PC-3 (cell line): ENCODE measurements at regions not wholly inside any gene's neighbourhood (a gene's known extent, or its start where the extent isn't known, plus 50 kb on each side); places are given as distances from the start of the nearest gene placed in this dataset.

Experiments
- ATAC-seq: fragments of 200-7000 bp; cut with Tn5 transposase; 2 replicates; pipeline ENCODE4 v1.9.1; 2020; ENCODE audit warnings: mild to moderate bottlenecking, moderate library complexity
- BruUV-seq: library from RNA; stranded (reverse); fragments of 400-500 nt; replicated peaks from 2 replicates; lab custom pipeline; 2021; lab: Mats Ljungman, UMichigan
- CTCF ChIA-PET: fragments of 300-600 bp; sonication (Branson Sonifier 250); formaldehyde crosslinking; loops from one replicate; lab custom pipeline; 2022; ENCODE audit warnings: antibody characterized with exemption; lab: Charles Lee
- POLR2A ChIA-PET: fragments of 300-600 bp; sonication (Branson Sonifier 250); formaldehyde crosslinking; loops from one replicate; lab custom pipeline; 2022; ENCODE audit warnings: antibody characterized with exemption; ENCODE audit not compliant: unreplicated experiment; lab: Charles Lee
- DNase-seq: peaks from one replicate; pipeline ENCODE4 v3.0.0-alpha.2; 2015
- H2AFZ ChIP-seq: fragments of 300-600 bp; sonication (generic); 2 replicates; pipeline ENCODE4 v1.6.0; 2016; ENCODE audit warnings: antibody characterized with exemption, low read length
- H3F3A ChIP-seq: fragments of 300-600 bp; sonication (generic); one replicate; pipeline ENCODE4 v1.6.0; 2017; ENCODE audit warnings: antibody characterized with exemption, low read length, control low read depth, mild to moderate bottlenecking; ENCODE audit not compliant: unreplicated experiment
- H3K27ac ChIP-seq: fragments of 300-600 bp; sonication (generic); 2 replicates; pipeline ENCODE4 v1.5.1; 2016; ENCODE audit warnings: mild to moderate bottlenecking, low read length
- H3K27me3 ChIP-seq: fragments of 300-600 bp; sonication (generic); 2 replicates; pipeline ENCODE4 v1.6.1; 2016; ENCODE audit warnings: low read length, mixed read lengths
- H3K36me3 ChIP-seq: fragments of 300-600 bp; sonication (generic); 2 replicates; pipeline ENCODE4 v1.6.1; 2016; ENCODE audit warnings: low read depth, mixed run types, low read length, mixed read lengths
- H3K4me1 ChIP-seq: fragments of 300-600 bp; sonication (generic); 2 replicates; pipeline ENCODE4 v1.5.1; 2016; ENCODE audit warnings: low read length; ENCODE audit not compliant: insufficient read depth
- H3K4me2 ChIP-seq: fragments of 300-600 bp; sonication (generic); 2 replicates; pipeline ENCODE4 v1.6.0; 2016; ENCODE audit warnings: low read length
- H3K4me3 ChIP-seq: fragments of 300-600 bp; sonication (generic); 2 replicates; pipeline ENCODE4 v1.5.1; 2016; ENCODE audit warnings: mild to moderate bottlenecking, low read length, mixed read lengths
- H3K79me2 ChIP-seq: fragments of 300-600 bp; sonication (generic); 2 replicates; pipeline ENCODE4 v1.6.1; 2017; ENCODE audit warnings: low read length, mixed read lengths
- H3K9ac ChIP-seq: fragments of 300-600 bp; sonication (generic); 2 replicates; pipeline ENCODE4 v1.6.0; 2016; ENCODE audit warnings: mild to moderate bottlenecking, low read length
- H3K9me2 ChIP-seq: fragments of 300-600 bp; sonication (generic); replicated peaks from 2 replicates; pipeline ENCODE4 v1.6.1; 2016; ENCODE audit warnings: mixed run types, low read length, mixed read lengths
- H3K9me3 ChIP-seq: fragments of 300-600 bp; sonication (generic); 2 replicates; pipeline ENCODE4 v1.6.1; 2016; ENCODE audit warnings: low read length, mixed read lengths
- H4K20me1 ChIP-seq: fragments of 300-600 bp; sonication (generic); 2 replicates; pipeline ENCODE4 v1.6.1; 2016; ENCODE audit warnings: low read length, mixed read lengths
- EZH2 ChIP-seq: fragments of 300-600 bp; sonication (generic); IDR thresholded peaks from one replicate; pipeline ENCODE4 v1.6.1; 2017; ENCODE audit warnings: antibody characterized with exemption, mild to moderate bottlenecking, low read length; ENCODE audit not compliant: unreplicated experiment
- EZH2phosphoT487 ChIP-seq: fragments of 300-600 bp; sonication (generic); IDR thresholded peaks from 2 replicates; pipeline ENCODE4 v1.6.1; 2018; ENCODE audit warnings: mild to moderate bottlenecking, antibody characterized with exemption, low read length, borderline replicate concordance
- intact Hi-C: fragments of 100-400 bp; cut with micrococcal nuclease; formaldehyde crosslinking; loops from 2 replicates; pipeline ENCODE4 v1.9.0; 2023
- TF ChIP-seq, protein P1 (sequence below): fragments of 300-600 bp; sonication (generic); conservative IDR thresholded peaks from 2 replicates; pipeline ENCODE4 v1.5.1; 2017; ENCODE audit warnings: antibody characterized with exemption, low read depth, mild to moderate bottlenecking, low read length

GRCh38 chr3:186458306-186459107 lies 85.7 kb downstream of the CRYGS start:
- intact Hi-C loops: no loop called here
- Histone ChIP-seq H4K20me1 (no peaks in the 10 kb centered on the region), H3K4me2 (no peak overlapping the region), H2AFZ (no peak overlapping the region), H3K27me3 (no peaks in the 10 kb centered on the region), H3K79me2 (no peaks in the 10 kb centered on the region), H3K9ac (no peak overlapping the region), H3F3A (no peaks in the 10 kb centered on the region), H3K36me3 (no peaks in the 10 kb centered on the region), H3K9me3 (no peaks in the 10 kb centered on the region), H3K4me3 (no peak overlapping the region), H3K27ac (no peak overlapping the region), H3K9me2 (no peaks in the 10 kb centered on the region), H3K4me1 (peaks cover 8% of the 10 kb centered on the region)
- ChIA-PET CTCF (no interaction called here), POLR2A (no interaction called here)
- TF ChIP-seq EZH2: no peak
- no peak for TF ChIP-seq EZH2phosphoT487
- TF ChIP-seq, protein P1, sequence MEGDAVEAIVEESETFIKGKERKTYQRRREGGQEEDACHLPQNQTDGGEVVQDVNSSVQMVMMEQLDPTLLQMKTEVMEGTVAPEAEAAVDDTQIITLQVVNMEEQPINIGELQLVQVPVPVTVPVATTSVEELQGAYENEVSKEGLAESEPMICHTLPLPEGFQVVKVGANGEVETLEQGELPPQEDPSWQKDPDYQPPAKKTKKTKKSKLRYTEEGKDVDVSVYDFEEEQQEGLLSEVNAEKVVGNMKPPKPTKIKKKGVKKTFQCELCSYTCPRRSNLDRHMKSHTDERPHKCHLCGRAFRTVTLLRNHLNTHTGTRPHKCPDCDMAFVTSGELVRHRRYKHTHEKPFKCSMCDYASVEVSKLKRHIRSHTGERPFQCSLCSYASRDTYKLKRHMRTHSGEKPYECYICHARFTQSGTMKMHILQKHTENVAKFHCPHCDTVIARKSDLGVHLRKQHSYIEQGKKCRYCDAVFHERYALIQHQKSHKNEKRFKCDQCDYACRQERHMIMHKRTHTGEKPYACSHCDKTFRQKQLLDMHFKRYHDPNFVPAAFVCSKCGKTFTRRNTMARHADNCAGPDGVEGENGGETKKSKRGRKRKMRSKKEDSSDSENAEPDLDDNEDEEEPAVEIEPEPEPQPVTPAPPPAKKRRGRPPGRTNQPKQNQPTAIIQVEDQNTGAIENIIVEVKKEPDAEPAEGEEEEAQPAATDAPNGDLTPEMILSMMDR: no peak
- no peak for ATAC-seq
- no peak for DNase-seq
- BruUV-seq: no TSS peak

DNA sequence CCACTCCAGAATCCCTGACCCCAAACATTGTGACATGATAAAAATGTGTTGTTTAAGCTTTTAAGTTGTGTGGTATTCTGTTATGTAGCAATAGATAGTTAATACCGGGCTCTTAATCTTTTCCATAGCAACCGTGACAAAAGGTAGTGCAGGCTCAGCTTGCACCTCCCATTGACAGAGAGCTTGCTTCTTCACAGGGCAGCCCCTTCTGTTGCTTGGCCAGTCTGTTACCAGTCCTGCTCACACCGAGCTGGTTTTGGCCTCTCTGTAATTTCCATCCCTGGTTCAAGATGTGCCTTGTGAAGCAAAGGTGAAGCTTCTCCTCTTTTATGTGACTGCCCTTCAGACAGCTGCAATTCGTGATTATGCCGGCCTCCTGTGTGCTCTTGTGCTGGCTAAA lies 86.9 kb downstream of the CRYGS start:
- Histone ChIP-seq H3K36me3 (no peaks in the 10 kb centered on the region), H3F3A (peaks cover under 1% of the 10 kb centered on the region), H3K27ac (no peak overlapping the region), H3K27me3 (no peaks in the 10 kb centered on the region), H3K4me1 (peaks cover 18% of the 10 kb centered on the region), H3K4me3 (no peak overlapping the region), H3K9me3 (no peaks in the 10 kb centered on the region), H3K79me2 (no peaks in the 10 kb centered on the region), H3K9ac (no peak overlapping the region), H3K9me2 (no peaks in the 10 kb centered on the region), H3K4me2 (no peak overlapping the region), H2AFZ (no peak overlapping the region), H4K20me1 (no peaks in the 10 kb centered on the region)
- ATAC-seq (no peak), DNase-seq (no peak)
- intact Hi-C loops: no loop called here
- CTCF ChIA-PET: no interaction called here
- no peak for TF ChIP-seq EZH2
- TF ChIP-seq, protein P1: no peak
- no peak for TF ChIP-seq EZH2phosphoT487
- POLR2A ChIA-PET: no interaction called here
- no TSS peak for BruUV-seq

DNA sequence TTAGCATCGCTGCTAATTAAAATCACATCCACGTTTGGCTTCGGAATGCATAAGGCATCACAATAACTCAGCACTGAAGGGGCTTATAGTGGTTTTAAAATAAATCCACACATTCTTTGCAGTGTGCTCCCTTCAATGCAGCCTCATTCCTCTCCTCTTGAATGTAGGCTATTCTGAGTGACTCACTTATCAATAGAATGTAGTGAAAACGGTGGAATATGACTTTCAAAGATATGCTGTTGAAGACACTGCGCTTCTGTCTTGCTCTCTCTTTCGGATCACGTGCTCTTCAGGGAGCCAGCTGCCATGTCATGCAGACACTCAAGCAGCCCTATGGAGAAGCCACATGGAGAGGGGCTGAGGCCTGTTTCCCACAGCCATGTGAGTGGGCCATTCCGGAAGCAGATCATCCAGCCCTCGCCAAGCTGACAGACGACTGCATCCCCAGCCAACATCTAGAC lies 87.4 kb downstream of the CRYGS start:
- no peaks in the 10 kb centered on the region for H3K79me2 ChIP-seq
- H3K27me3 ChIP-seq: no peaks in the 10 kb centered on the region
- H3K9ac ChIP-seq: no peak overlapping the region
- H3K9me3 ChIP-seq: no peaks in the 10 kb centered on the region
- no peak overlapping the region for H2AFZ ChIP-seq
- no peak overlapping the region for H3K27ac ChIP-seq
- H3K36me3 ChIP-seq: no peaks in the 10 kb centered on the region
- H3F3A ChIP-seq: peaks cover 4% of the 10 kb centered on the region
- no TSS peak for BruUV-seq
- TF ChIP-seq, protein P1: no peak
- TF ChIP-seq EZH2phosphoT487 (no peak), EZH2 (no peak)
- ATAC-seq (no peak), DNase-seq (no peak)
- intact Hi-C loops: no loop called here
- ChIA-PET CTCF (no interaction called here), POLR2A (no interaction called here)
- H4K20me1 ChIP-seq: no peaks in the 10 kb centered on the region
- no peak overlapping the region for H3K4me2 ChIP-seq
- no peaks in the 10 kb centered on the region for H3K9me2 ChIP-seq
- H3K4me1 ChIP-seq: peaks cover 23% of the 10 kb centered on the region
- H3K4me3 ChIP-seq: no peak overlapping the region
